Activated CD4-positive, alpha-beta T cell treated with anti-CD3 and anti-CD28 coated beads for 24 hours (primary cell): ENCODE measurements at regions not wholly inside any gene's neighbourhood (a gene's known extent, or its start where the extent isn't known, plus 50 kb on each side); places are given as distances from the start of the nearest gene placed in this dataset.

Source experiments
- DNase-seq, 2 donors: peaks; one replicate each; pipeline ENCODE4 v3.0.0-alpha.2; 2020; ENCODE audit warnings: low read depth in 2 of 2

DNA sequence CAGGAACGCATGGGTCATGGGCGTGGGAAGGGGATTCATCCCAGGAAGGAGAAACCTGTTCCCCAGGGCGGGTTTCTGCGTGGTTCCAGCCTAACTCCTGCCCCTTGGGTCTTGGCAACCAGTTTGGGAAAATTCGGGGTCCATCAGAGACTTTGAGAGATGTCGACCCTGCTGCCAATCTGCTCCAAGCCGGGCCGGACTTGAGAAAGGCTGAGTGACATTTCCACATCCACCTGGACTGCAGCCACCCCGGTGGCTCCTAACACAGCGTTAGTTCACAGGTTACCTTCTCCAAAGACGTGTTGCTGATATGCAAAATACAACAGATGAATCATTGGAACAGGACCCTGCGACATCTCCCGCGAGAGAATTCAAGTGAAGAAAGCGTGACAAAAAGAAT is 627.2 kb downstream of the IRX1 start:
- no peak for DNase-seq

- no peak for DNase-seq
Measured at GRCh38 chr5:4225741-4226140, 630.1 kb downstream of the IRX1 start.

- no peak for DNase-seq
Measured at GRCh38 chr5:4226565-4226964, 630.9 kb downstream of the IRX1 start.

DNA sequence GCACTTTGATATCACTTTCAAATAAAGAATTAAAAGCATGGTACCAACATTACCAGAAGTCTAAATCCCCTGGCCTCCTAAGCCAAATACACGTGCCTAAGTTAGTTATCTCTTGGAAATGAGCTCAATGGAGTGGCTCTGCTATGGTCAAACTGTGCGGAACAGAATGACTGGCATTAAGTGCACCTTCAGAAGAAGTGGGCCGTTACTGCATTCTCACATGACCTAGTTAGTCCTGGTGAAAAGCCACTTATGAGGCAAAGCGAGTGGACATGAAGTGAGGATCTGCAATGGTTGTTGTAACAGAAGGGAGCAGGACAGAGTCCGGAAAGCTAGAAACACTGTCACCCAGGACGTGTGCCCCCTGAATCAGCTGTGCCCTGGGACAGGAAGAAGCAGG is 633.1 kb downstream of the IRX1 start:
- DNase-seq = no peak

- DNase-seq = no peak
Measured at GRCh38 chr5:4229414-4230292, 634.0 kb downstream of the IRX1 start.

- no peak for DNase-seq
Measured at GRCh38 chr5:4230471-4230785, 634.8 kb downstream of the IRX1 start.

DNA sequence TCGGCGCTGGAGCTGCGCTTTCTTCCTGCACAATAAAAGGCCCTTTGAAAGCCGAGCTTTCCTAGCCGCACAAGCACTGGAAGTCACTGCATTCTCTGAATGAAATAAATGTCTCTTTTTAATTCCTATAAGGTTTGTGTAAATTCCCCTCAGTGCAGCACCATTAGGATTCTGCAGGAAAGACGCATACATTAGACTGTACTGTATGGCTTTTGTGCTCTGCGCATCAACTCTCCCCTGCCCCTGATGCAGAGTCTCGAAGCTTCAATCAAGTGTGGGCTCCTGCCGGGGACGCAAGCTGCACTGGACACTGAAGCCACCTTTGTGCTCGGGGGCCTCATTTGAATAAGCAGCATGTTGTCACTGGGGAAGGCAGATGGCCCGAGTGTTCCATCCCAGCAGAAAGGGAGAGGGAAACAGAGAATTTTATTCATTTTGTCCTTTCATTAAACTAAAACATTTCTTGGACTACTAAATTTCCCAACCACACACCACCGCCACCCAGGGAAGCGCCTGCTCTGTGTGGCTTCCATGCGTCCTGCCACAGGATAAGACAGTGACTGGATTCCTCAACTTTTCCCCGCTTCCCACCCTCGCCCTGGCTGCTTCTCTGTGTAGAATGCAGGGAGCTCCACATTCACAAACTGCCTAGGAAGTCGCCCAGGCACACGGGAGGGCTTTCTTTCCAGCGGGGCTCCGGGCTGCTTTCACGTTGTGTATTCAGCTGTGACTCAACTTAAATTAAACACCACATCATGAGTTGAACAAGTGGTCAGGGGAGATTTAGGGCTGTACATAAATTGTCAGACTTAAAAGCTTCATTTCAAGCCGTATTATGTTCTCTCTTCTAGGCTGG is 635.4 kb downstream of the IRX1 start:
- no peak for DNase-seq

DNA sequence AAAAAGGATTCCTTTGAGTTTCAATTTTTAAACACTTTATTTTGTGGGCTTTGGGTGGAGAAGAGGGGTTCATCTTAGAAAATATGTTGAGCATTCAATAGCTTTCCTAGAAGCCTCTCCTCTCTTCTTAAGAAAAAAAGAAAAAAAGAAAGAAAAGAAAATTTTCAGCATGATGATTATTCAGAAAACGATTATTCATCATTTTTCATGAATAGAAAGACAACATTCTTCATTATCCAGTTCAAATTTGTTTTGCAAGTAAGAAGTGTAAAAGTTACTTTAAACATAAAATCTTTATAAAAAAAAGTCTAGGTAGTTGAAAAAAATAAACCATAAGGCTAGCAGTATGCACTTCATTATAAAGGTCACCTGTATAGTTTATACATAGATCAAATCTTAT is 636.5 kb downstream of the IRX1 start:
- no peak for DNase-seq

DNA sequence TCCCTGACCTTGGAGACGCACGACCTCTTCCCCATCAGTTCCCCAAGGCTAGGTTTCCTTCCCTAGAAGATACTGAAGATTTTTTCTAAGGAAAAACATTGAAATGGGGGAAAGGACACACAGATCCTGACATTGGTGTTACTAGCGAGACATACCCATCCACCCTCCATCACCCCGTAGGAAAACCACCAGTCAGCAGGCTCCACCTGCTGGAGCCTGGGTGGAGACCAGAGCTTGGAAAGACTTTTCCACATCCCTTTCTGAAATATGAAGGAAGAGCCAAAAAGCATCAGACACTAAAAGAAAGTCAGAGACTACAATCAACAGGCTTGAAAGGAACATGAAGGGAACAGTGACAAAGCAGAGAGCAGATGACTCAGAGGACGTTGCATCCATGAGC is 638.0 kb downstream of the IRX1 start:
- no peak for DNase-seq

DNA sequence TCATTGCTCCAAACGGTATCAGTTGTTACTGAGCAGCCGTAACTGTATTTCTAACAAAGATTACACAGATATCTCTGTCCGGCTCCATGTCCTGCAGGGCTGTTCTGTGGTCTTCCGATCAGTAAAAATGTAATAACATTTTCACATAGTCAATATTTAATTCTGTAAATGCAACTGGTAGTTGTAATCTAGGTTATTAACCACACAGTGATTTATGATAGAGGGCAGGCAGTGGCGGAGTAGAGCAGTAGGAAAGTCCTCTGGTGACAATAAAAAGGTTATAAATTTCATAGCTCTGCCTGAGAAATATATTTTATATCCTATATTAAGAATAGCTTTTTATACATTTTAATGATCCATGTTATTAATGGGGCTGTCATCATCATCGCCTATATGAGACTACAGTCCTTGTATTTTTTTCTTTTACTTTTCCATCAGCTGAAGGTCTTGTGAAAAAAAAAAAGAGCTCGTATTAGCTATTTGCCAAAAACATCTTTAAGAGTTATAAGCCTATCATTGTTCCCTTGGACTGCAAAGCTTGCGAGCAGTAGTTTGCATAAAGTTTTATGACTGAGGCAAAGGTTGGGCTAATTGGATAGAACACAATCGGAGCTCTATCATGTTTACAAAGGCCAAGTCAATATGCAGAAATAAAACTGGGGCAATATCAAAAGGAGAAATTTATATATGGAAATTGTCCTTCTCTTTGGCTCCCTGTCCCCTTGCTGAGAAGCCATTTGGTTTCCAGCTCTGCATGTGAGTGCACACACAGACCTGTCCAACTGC is 648.0 kb downstream of the IRX1 start:
- DNase-seq = no peak

DNA sequence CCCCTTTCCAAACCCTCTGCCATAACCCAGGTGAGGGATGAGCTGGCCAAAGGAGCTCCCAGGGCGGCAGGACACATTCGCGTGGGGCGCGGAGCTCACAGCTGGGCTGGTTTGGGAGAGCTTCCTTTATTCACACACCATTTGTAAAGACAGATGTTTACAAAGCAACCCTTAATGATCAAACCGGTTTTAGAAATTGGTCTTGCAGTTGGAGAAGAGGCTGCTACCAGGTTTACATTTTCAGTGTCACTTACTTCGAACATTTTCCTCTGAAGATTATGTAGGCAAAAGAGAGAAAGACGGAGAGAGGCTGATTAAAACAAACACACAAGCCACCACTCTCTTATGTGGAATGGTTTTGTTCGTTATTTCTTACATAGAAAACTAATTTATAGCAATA is 648.7 kb downstream of the IRX1 start:
- no peak for DNase-seq

DNA sequence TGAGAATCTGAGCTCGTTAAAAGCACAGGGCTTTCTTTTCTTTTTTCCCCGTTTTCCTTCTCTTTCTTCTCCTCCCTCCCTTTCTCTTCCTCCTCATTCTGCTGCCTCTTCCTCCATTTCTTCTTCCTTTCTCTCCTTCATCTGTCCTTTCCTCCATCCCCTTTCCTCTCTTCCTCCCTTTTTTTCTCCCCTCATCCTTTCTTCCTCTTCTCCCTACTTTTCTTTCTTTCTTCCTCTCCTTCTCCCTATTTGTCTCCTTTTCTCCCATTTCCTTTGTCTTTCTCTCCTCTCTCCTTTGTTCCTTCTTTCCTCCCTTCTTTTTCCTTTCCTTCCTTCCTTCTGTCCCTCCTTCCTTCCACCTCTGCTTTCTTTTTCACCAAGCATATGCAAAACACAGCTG is 649.4 kb downstream of the IRX1 start:
- no peak for DNase-seq

DNA sequence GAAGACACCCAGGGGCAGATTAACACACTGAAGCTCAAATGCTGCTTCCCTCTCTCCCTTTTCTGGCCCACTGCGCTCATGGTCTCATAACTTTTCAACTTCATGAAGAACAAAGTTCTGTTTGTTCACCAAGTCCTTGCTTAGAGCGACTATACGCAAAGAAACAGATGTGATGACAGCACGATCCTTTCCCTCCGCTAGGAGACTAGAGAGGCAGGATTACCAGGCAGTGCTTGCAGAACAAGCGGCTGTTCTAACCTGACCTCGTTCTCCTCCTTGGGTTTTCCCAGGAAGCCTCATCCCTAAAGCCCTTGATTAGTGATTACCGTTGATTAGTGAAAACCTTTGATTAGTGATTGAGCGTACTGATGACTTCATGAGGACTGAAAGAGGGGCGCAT is 649.9 kb downstream of the IRX1 start:
- DNase-seq = no peak

DNA sequence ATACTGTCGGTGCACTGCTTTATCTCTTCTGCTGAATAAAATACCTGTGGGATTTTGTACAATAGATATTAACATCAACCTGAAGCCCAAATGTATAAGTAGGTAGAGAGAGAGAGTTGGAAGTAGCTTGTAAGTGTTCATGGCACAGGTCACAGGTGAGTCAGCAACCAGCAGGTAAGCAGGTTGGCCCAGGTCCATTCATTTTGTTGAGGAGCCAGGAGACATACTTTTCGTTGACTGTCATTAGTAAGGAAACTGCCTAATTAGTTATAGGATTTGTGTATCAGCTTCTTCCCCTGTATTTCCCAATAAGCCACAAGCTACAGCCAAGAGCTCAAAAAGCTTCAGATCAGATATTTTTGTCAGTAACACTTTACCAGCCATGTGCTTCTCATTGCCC is 650.8 kb downstream of the IRX1 start:
- DNase-seq = no peak

- no peak for DNase-seq
Measured at GRCh38 chr5:4250254-4250653, 654.6 kb downstream of the IRX1 start.

DNA sequence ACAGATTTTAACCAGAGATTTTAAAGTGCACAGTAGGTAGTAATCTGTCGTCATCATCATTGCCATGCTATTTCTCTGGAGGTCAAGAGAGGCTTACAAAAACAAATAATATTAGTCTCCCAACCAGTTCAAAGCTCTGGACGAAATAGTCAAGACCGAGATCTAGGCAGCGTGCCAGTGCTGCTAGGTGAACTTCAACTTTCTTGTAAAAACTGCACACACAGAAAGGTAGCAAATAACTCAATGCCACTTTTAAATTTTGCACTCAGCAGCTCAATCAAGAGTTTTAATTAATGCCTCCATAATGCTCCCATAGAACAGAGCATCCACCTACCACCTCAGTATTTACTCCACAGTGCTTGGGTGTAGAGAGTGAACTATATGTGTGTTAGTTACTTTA is 656.8 kb downstream of the IRX1 start:
- no peak for DNase-seq

- no peak for DNase-seq
Measured at GRCh38 chr5:4254736-4255135, 659.1 kb downstream of the IRX1 start.

- no peak for DNase-seq
Measured at GRCh38 chr5:4255441-4255840, 659.8 kb downstream of the IRX1 start.

DNA sequence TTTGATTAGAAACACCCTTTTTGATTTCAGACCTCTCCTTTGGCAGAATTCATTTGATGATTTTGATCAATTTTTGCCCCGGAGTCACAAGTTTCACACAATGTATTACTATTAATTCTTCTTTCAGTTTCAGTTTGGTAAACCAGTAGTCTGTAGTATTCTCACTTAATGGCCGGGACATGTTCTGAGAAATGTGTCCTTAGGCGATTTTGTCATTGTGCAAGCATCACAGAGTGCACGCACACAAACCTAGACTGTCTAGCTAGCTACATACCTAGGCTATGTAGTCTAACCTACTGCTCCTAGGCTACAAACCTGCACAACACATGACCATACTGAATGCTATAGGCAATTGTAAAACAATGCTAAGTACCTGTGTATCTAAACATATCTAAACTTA is 662.5 kb downstream of the IRX1 start:
- no peak for DNase-seq

DNA sequence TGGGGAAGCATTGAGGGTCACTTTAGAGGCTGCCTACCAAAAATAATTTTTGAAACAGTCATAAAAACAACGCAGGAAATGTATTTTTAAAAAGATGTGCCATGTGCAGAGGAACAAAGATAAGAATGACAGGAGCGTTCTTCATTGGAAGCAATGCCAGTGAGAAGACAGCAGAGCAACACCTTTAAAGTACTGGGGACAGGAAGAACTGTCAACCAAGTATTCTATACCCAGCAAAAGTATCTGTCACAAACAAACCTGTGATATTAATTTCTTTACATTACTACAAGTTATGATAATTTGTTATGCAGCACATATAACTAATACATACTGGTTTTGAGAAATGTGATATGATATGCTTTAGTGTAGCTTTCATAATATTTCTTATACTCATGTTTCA is 675.6 kb downstream of the IRX1 start:
- DNase-seq = no peak

DNA sequence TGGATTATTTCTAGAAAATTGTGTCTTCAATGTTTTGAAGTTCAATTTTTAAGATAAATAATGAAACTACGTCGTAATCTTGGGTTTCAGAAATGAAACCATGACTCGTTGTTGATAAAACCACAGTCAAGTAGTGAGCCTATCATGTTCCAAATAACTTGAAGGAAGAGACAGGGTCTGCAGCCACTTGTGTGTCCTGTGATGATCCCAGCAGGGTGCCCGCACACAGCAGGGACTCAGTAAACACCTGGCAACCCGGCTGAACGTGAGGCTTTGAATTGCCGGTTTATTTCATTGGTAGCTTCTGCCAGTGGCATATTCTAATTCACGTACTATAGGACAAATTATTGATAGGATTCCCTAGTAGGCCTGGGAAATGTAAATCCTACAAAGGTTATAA is 679.6 kb downstream of the IRX1 start:
- no peak for DNase-seq

DNA sequence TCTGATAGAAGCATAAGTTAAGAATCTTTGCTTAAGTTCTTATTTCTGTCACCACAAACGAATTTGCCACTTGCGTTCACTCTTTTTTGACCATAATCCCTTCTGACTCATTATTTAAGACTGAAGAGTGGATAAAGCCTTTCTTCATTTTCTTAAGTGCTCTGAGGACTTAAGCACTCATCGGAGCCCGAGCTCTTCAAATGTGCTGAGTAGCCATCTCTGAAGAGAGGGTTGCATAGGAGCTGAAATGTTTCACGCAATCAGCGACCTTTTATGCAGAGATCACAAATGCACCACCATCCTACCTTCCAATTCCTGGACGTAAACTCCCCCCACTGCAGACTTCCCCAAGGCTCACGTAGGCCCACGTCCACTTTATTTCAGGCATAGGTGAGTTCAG is 699.2 kb downstream of the IRX1 start:
- DNase-seq = no peak
